ENCODE measurements at regions not wholly inside any gene's neighbourhood (a gene's known extent, or its start where the extent isn't known, plus 50 kb on each side); places are given as distances from the start of the nearest gene placed in this dataset.
"Not testable (repeated sequence)": the region's sequence is repeated elsewhere in the genome, so short reads cannot be mapped to it uniquely, and the experiment has no call there.

DNA sequence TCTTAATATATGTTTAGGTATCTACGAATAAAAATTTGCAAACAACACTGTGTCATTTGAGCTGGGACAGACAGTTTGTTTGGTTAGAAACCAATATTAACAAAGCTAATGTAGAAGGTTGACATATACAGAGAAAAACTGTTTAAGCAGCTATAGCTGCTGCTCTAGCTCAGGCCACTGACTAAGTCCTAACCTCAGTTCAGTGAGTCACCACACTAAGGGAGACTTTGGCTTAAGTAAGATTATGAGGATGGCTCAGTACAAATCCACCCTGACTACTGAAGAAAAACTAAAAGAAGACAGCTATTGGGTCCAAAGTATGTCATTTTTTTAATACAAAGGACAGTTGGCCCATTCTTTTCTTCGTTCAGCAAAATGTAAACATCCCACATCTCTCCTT, 717.3 kb upstream of the ACTRT1 start:
- Mint-ChIP-seq H3K4me3 (no peak overlapping the region), H3K27ac (no peak overlapping the region), H3K27me3 (no peaks in the 10 kb centered on the region), H3K36me3 (no peaks in the 10 kb centered on the region), H3K9me3 (peaks cover 0 to 10% (median 5%) of the 10 kb centered on the region in 3 donors), H3K4me1 (no peaks in the 10 kb centered on the region)

DNA sequence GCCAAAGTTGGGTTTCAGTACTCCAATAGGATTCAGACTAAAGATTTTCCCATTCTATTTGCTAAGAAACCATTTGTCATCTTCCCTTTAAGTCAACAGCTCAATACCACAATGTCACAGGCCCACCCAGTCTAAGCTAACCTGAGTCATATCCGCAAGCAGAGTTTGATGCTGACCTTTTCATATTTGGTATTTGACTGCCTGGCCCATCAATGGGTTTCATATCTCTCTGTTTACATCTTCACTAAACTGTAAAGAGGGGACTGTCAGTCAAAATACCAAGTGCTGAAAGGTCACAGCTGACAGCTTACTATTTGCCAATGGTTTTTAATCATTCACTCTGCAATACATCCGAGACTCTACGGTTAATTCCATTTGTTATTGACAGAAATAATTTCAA, 707.5 kb upstream of the ACTRT1 start:
- no peak overlapping the region for H3K27ac Mint-ChIP-seq
- no peaks in the 10 kb centered on the region for H3K4me1 Mint-ChIP-seq
- peaks cover 0 to 3% (median 0%) of the 10 kb centered on the region in 3 donors for H3K9me3 Mint-ChIP-seq
- H3K36me3 Mint-ChIP-seq: no peaks in the 10 kb centered on the region
- no peaks in the 10 kb centered on the region for H3K27me3 Mint-ChIP-seq
- H3K4me3 Mint-ChIP-seq: no peak overlapping the region

GRCh38 chrX:128759177-128759576, 707.0 kb upstream of the ACTRT1 start:
- Mint-ChIP-seq H3K4me3 (no peak overlapping the region), H3K4me1 (no peaks in the 10 kb centered on the region), H3K9me3 (no peaks in the 10 kb centered on the region), H3K27me3 (no peaks in the 10 kb centered on the region), H3K36me3 (no peaks in the 10 kb centered on the region), H3K27ac (no peak overlapping the region)

GRCh38 chrX:128754130-128754529, 701.9 kb upstream of the ACTRT1 start:
- H3K27ac Mint-ChIP-seq: no peak overlapping the region
- peaks cover 0 to 5% (median 4%) of the 10 kb centered on the region in 3 donors for H3K9me3 Mint-ChIP-seq
- no peaks in the 10 kb centered on the region for H3K4me1 Mint-ChIP-seq
- no peaks in the 10 kb centered on the region for H3K27me3 Mint-ChIP-seq
- no peaks in the 10 kb centered on the region for H3K36me3 Mint-ChIP-seq
- H3K4me3 Mint-ChIP-seq: no peak overlapping the region

DNA sequence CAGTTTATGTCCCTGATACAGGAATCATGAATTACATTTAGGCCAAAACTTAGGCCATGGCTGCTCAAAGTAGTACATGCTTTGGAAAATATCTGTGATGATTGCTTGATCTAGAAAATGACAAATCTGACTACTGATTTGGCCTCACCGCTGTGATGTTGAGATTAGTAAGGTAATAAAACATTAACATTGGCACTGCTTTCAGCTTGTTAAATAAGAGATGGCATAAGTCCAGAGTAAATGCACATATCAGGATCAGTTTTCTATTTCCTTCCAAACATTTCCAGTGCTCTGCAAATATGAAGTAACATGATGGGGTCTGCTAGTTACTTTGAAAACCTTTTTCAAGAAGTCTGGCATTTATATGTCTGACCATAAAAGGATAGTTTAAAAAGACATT, 687.3 kb upstream of the ACTRT1 start:
- Mint-ChIP-seq H3K27ac (no peak overlapping the region), H3K27me3 (no peaks in the 10 kb centered on the region), H3K4me3 (no peak overlapping the region), H3K9me3 (peaks cover 0 to 11% (median 2%) of the 10 kb centered on the region in 3 donors), H3K4me1 (no peaks in the 10 kb centered on the region), H3K36me3 (no peaks in the 10 kb centered on the region)

DNA sequence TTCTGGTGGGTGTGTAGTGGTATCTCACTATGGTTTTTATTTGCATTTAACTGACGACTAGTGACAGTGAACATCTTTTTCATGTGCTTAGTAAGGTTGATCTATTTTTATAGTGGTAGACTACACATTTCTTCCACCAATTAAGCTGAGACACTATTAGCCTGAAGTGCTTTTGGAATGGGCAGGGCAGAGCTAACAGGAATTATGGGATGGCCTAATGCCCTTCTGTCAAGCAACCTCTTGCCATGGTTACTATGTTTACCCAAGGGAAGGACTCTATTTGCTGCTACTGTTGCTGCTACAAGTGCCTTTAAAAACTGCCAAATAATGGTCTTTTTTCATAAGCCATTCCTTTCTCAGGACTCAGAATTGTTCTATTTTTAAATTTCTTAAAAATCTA, 676.7 kb upstream of the ACTRT1 start:
- Mint-ChIP-seq H3K4me3 (no peak overlapping the region), H3K36me3 (no peaks in the 10 kb centered on the region), H3K4me1 (no peaks in the 10 kb centered on the region), H3K9me3 (peaks cover 0 to 3% (median 0%) of the 10 kb centered on the region in 3 donors), H3K27ac (no peak overlapping the region), H3K27me3 (no peaks in the 10 kb centered on the region)

DNA sequence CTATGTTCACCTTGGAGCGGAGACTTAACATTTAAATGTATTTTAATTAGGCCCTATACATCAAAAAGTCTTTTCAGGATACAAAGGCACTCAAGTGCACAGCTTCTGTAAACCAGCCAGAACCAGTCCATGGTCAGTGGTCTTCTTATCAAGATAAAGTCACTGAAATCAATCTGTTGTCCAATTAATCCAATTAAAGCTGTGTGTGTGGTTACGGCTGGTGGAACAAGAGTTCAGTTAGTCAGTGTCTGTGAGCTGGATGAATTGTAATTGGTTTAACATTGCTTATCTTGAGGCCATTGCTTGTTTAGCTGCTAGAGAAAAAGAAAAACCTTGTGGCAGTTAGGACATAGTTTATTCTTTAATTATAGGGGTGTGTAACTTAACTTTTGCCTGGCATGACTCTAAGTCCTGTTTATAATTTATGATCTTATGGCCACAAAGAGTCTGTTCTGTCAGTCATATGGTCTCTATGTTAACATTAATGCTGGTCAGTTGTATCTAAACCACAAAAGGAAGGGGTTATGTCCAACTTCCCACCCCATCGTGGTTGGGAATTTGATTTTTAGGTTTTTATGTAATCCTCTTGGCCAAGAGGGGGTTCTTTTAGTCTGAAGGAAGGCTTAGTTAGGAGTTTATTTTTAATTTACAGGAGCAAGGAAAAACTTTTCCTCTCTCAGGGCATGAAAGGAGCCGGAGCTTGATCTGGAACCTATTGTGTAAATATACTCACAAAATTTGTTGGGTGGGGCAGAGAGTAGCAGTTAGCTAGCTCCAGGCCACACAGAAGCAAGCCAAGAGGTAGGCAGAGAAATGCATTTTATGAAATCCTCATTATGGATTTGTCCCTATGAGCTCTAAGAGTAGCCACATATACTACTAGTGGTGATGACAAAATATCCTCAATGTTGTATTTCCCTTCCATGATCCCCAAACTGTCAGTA, 665.7 kb upstream of the ACTRT1 start:
- H3K36me3 Mint-ChIP-seq: no peaks in the 10 kb centered on the region
- H3K4me1 Mint-ChIP-seq: no peaks in the 10 kb centered on the region
- peaks cover 2% of the 10 kb centered on the region for H3K27me3 Mint-ChIP-seq
- no peak overlapping the region for H3K4me3 Mint-ChIP-seq
- H3K27ac Mint-ChIP-seq: no peak overlapping the region
- peaks cover 0 to 3% (median 0%) of the 10 kb centered on the region in 3 donors for H3K9me3 Mint-ChIP-seq

DNA sequence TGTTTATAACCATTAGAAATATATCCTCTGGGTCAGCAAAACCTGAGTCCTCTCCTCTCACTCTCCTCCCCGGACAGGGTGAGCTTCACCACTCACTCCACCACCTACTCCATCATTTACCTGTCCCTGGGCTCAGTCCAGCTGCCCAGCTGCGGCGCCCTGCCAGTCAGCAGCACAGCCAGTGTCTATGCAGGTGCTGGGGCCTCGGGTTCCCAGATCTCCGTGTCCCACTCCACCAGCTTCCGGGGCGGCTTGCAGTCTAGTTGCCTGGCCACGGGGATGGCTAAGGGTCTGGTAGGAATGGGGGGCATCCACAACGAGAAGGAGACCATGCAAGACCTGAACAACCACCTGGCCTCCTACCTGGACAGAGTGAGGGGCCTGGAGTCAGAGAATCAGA, 662.2 kb upstream of the ACTRT1 start:
- peaks cover 1% of the 10 kb centered on the region for H3K36me3 Mint-ChIP-seq
- H3K27me3 Mint-ChIP-seq: peaks cover 2% of the 10 kb centered on the region
- H3K27ac Mint-ChIP-seq: no peak overlapping the region
- no peak overlapping the region for H3K4me3 Mint-ChIP-seq
- H3K9me3 Mint-ChIP-seq: peaks cover 0 to 5% (median 0%) of the 10 kb centered on the region in 3 donors
- H3K4me1 Mint-ChIP-seq: no peaks in the 10 kb centered on the region

DNA sequence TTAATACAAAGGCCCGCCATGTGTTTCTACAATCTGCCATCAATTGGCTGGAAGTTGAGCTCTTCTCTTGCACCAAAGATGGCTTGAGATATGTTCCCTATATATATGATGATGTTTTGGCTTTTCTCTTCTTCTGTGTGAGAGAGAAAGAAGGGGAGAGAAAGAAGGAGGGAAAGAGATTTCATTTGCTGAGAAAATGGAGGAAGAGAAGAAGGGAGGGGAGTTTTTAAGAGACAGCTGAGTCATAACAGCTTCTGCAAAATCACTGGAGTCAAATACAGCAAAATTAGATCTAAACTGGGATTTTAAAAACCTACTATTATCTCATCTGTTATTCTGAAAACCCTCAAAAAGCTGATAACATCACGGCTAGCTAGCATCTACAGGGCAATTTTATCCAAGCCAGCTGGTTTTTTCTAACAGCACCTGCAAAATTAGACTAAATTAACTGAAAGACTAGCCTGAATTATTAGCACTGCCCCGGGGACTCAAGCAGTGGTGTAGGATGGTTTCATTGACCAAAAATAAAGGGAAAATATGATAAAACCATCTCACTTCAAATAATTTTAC, 647.6 kb upstream of the ACTRT1 start:
- no peaks in the 10 kb centered on the region for H3K36me3 Mint-ChIP-seq
- no peaks in the 10 kb centered on the region for H3K27me3 Mint-ChIP-seq
- peaks cover 0 to 5% (median 4%) of the 10 kb centered on the region in 3 donors for H3K9me3 Mint-ChIP-seq
- H3K4me3 Mint-ChIP-seq: no peak overlapping the region
- H3K4me1 Mint-ChIP-seq: peaks cover 0 to 1% (median 0%) of the 10 kb centered on the region in 3 donors
- H3K27ac Mint-ChIP-seq: no peak overlapping the region

DNA sequence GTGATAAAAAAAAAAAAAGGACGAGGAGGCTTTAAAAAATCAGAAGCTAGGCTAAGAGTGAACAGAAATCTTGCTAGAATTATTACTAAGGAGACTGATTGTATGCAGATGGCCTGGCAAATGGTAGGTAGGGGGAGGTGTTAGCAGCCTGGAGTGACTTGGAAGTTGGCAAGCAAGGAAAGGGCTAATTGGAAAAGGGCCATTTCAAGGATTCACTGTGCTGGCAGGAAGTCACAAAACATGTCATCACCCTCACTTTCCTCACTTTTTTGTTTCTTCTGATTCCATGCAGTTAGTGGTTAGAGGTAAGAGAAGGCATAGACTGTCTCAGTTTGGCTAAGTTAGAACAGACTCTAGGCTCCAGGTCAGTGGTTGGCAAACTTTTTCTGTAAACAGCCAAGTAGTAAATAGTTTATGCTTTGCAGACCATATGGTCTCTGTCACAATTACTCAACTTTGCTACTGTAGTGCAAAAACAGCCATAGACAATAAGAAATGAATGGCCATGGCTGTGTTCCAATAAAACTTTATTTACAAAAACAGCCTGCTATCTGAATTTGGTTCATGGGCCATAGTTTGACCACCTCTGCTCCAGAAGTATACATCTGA, 646.5 kb upstream of the ACTRT1 start:
- Mint-ChIP-seq H3K4me3 (no peak overlapping the region), H3K4me1 (peaks cover 0 to 1% (median 0%) of the 10 kb centered on the region in 3 donors), H3K27ac (no peak overlapping the region), H3K36me3 (no peaks in the 10 kb centered on the region), H3K27me3 (no peaks in the 10 kb centered on the region), H3K9me3 (peaks cover 0 to 2% (median 2%) of the 10 kb centered on the region in 3 donors)

- H3K4me1 Mint-ChIP-seq: no peaks in the 10 kb centered on the region
- no peak overlapping the region for H3K27ac Mint-ChIP-seq
- H3K27me3 Mint-ChIP-seq: no peaks in the 10 kb centered on the region
- H3K36me3 Mint-ChIP-seq: no peaks in the 10 kb centered on the region
- H3K4me3 Mint-ChIP-seq: no peak overlapping the region
- H3K9me3 Mint-ChIP-seq: peaks cover 0 to 4% (median 2%) of the 10 kb centered on the region in 3 donors
These were observed 639.7 kb upstream of the ACTRT1 start for GRCh38 chrX:128691872-128692271.

- H3K36me3 Mint-ChIP-seq: no peaks in the 10 kb centered on the region
- H3K9me3 Mint-ChIP-seq: peaks cover 1 to 4% (median 2%) of the 10 kb centered on the region in 3 donors
- no peak overlapping the region for H3K4me3 Mint-ChIP-seq
- no peaks in the 10 kb centered on the region for H3K4me1 Mint-ChIP-seq
- H3K27ac Mint-ChIP-seq: no peak overlapping the region
- no peaks in the 10 kb centered on the region for H3K27me3 Mint-ChIP-seq
These were observed 633.2 kb upstream of the ACTRT1 start for GRCh38 chrX:128685387-128685786.

DNA sequence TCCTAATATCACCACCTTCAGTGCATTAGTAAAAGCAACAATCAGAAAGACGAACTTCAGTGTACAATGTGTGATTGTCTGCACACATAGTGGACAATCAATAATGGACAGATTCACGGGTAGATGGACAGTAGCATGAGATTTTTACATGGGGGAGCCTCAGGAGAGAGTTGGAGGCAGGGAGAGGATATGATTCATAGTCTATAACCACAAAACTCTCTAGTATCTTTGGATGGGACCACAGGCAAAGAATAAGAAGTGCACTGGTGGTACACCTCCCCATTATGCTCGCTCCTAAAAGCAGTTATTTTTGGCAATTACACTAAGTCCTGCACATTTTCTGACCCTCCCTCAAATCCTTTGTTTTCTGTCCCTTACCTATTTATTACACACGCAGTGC, 624.4 kb upstream of the ACTRT1 start:
- Mint-ChIP-seq H3K27me3 (no peaks in the 10 kb centered on the region), H3K4me3 (no peak overlapping the region), H3K27ac (no peak overlapping the region), H3K9me3 (peaks cover 0 to 5% (median 4%) of the 10 kb centered on the region in 3 donors), H3K4me1 (peaks cover 0 to 2% (median 0%) of the 10 kb centered on the region in 3 donors), H3K36me3 (peaks cover 2% of the 10 kb centered on the region)

DNA sequence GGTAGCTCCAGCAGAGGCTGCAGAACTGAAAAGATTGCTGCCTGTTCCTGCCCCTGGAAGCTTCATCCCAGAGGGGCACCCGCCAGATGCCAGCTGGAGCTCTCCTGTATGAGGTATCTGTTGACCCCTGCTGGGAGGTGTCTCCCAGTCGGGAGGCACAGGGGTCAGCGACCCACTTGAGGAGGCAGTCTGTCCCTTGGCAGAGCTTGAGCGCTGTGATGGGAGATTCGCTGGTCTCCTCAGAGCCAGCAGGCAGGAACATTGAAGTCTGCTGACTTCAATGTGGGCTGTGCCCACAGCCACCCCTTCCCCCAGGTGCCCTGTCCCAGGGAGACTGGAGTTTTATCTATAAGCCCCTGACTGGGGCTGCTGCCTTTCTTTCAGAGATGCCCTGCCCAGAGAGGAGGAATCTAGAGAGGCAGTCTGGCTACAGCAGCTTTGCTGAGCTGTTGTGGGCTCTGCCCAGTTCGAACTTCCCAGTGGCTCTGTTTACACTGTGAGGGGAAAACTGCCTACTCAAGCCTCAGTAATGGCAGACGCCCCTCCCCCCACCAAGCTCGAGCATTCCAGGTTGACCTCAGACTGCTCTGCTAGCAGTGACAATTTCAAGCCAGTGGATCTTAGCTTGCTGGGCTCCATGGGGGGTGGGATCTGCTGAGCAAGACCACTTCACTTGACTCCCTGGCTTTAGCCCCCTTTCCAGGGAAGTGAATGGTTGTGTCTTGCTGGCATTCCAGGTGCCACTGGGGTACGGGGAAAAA, 622.3 kb upstream of the ACTRT1 start:
- not testable (repeated sequence) for H3K36me3 Mint-ChIP-seq, H3K9me3 Mint-ChIP-seq, H3K27me3 Mint-ChIP-seq, H3K27ac Mint-ChIP-seq, H3K4me3 Mint-ChIP-seq, H3K4me1 Mint-ChIP-seq

- H3K9me3 Mint-ChIP-seq: peaks cover 4 to 8% (median 5%) of the 10 kb centered on the region in 3 donors
- H3K4me1 Mint-ChIP-seq: peaks cover 0 to 1% (median 0%) of the 10 kb centered on the region in 3 donors
- H3K27ac Mint-ChIP-seq: no peak overlapping the region
- H3K27me3 Mint-ChIP-seq: no peaks in the 10 kb centered on the region
- H3K36me3 Mint-ChIP-seq: no peaks in the 10 kb centered on the region
- no peak overlapping the region for H3K4me3 Mint-ChIP-seq
These were observed 612.0 kb upstream of the ACTRT1 start for GRCh38 chrX:128664211-128664610.
